T-cell (primary cell): ENCODE measurements at regions not wholly inside any gene's neighbourhood (a gene's known extent, or its start where the extent isn't known, plus 50 kb on each side); places are given as distances from the start of the nearest gene placed in this dataset.

Experiments used
- ATAC-seq, 4 experiments: fragments of 200-7000 bp in 3 of 4; fragments of 150-1000 bp in 1 of 4; cut with Tn5 transposase; replicated peaks in 1 of 4; 1 replicate in 3 of 4; 2 replicates in 1 of 4; pipeline ENCODE4 v1.10.0; 2021; ENCODE audit warnings: moderate library complexity in 3 of 4, mild to moderate bottlenecking in 2 of 4, moderate number of reproducible peaks in 1 of 4
- CTCF ChIA-PET, 2 donors: fragments of 300-600 bp; sonication (Branson Sonifier 250); formaldehyde crosslinking; loops; one replicate each; lab custom pipeline; 2022; ENCODE audit warnings: antibody characterized with exemption in 2 of 2; lab: Charles Lee
- POLR2A ChIA-PET, 2 donors: fragments of 300-600 bp; sonication (Branson Sonifier 250); formaldehyde crosslinking; loops; one replicate each; lab custom pipeline; 2022; ENCODE audit warnings: antibody characterized with exemption in 2 of 2; lab: Charles Lee
- DNase-seq, 35 experiments: peaks; one replicate each; pipeline versions ENCODE4 v3.0.0 to v3.0.0-alpha.2; 2013 to 2023
- H3K27ac ChIP-seq: one replicate; pipeline ENCODE4 v1.5.1; 2013; ENCODE audit warnings: low read length
- H3K27me3 ChIP-seq, 2 experiments: replicated peaks in 1 of 2; 1 replicate in 1 of 2; 2 replicates in 1 of 2; pipeline versions ENCODE4 v1.6.1 to v1.7.0; 2013; ENCODE audit warnings: low read length in 1 of 2, mixed read lengths in 1 of 2; ENCODE audit not compliant: control insufficient read depth in 2 of 2, insufficient read depth in 2 of 2; ENCODE audit errors: extremely low read depth in 1 of 2
- H3K36me3 ChIP-seq, 2 donors: 1 replicate in 1 of 2; 2 replicates in 1 of 2; pipeline versions ENCODE4 v1.6.1 to v1.7.0; 2013; ENCODE audit warnings: low read length in 1 of 2; ENCODE audit not compliant: control insufficient read depth in 2 of 2, insufficient read depth in 1 of 2; ENCODE audit errors: extremely low read depth in 1 of 2
- H3K4me1 ChIP-seq, 2 experiments: 1 replicate in 1 of 2; 2 replicates in 1 of 2; pipeline versions ENCODE4 v1.6.1 to v1.7.0; 2013; ENCODE audit warnings: low read length in 2 of 2, mixed read lengths in 1 of 2; ENCODE audit not compliant: insufficient read depth in 2 of 2, control insufficient read depth in 1 of 2; ENCODE audit errors: extremely low read depth in 1 of 2
- H3K4me3 ChIP-seq, 2 donors: 1 replicate in 1 of 2; 2 replicates in 1 of 2; pipeline versions ENCODE4 v1.5.1 to v1.7.0; 2013; ENCODE audit warnings: mild to moderate bottlenecking in 2 of 2, low read length in 1 of 2, moderate library complexity in 1 of 2; ENCODE audit not compliant: control insufficient read depth in 1 of 2; ENCODE audit errors: extremely low read depth in 1 of 2
- H3K9me3 ChIP-seq: 2 replicates; pipeline ENCODE4 v1.7.0; 2013
- H3K27ac Mint-ChIP-seq, 2 donors: one replicate each; pipeline ENCODE4 v1.8.0; 2020 to 2021; ENCODE audit warnings: mild to moderate bottlenecking in 2 of 2, mixed read lengths in 2 of 2
- H3K27me3 Mint-ChIP-seq, 2 donors: one replicate each; pipeline ENCODE4 v1.8.0; 2021 to 2022; ENCODE audit warnings: mixed read lengths in 2 of 2
- H3K36me3 Mint-ChIP-seq: one replicate; pipeline ENCODE4 v1.8.0; 2021; ENCODE audit warnings: mixed read lengths
- H3K4me1 Mint-ChIP-seq, 3 donors: one replicate each; pipeline ENCODE4 v1.8.0; 2020 to 2022; ENCODE audit warnings: mixed read lengths in 3 of 3, mild to moderate bottlenecking in 1 of 3
- H3K4me3 Mint-ChIP-seq, 3 donors: one replicate each; pipeline ENCODE4 v1.8.0; 2020 to 2022; ENCODE audit warnings: mild to moderate bottlenecking in 3 of 3, mixed read lengths in 3 of 3, moderate library complexity in 3 of 3
- H3K9me3 Mint-ChIP-seq, 3 donors: one replicate each; pipeline ENCODE4 v1.8.0; 2020 to 2022; ENCODE audit warnings: mixed read lengths in 3 of 3
- whole genome bisulfite sequencing: methylation state at CpG from one replicate; pipeline ENCODE4 v1.1.5; 2013; ENCODE audit warnings: missing lambda C conversion rate; ENCODE audit not compliant: insufficient coverage; 5-methylcytosine and 5-hydroxymethylcytosine counted together

GRCh38 chr14:89085231-89085731, 260.8 kb downstream of the TTC8 start:
- Histone ChIP-seq H3K9me3 (no peaks in the 10 kb centered on the region), H3K27me3 (peaks cover 0 to 5% of the 10 kb centered on the region in 2 experiments), H3K27ac (no peak overlapping the region), H3K4me1 (no peaks in the 10 kb centered on the region), H3K4me3 (no peak overlapping the region), H3K36me3 (no peaks in the 10 kb centered on the region)
- no peak for ATAC-seq
- Mint-ChIP-seq H3K9me3 (peaks cover 0 to 4% (median 0%) of the 10 kb centered on the region in 3 donors), H3K4me3 (no peak overlapping the region), H3K36me3 (no peaks in the 10 kb centered on the region), H3K27me3 (peaks cover 0 to 4% of the 10 kb centered on the region in 2 donors), H3K27ac (no peak overlapping the region), H3K4me1 (no peaks in the 10 kb centered on the region)
- no peak for DNase-seq
- ChIA-PET POLR2A (no interaction called here), CTCF (no interaction called here)
- WGBS: 80% methylated on average over 5 of the region's 12 CpGs

DNA sequence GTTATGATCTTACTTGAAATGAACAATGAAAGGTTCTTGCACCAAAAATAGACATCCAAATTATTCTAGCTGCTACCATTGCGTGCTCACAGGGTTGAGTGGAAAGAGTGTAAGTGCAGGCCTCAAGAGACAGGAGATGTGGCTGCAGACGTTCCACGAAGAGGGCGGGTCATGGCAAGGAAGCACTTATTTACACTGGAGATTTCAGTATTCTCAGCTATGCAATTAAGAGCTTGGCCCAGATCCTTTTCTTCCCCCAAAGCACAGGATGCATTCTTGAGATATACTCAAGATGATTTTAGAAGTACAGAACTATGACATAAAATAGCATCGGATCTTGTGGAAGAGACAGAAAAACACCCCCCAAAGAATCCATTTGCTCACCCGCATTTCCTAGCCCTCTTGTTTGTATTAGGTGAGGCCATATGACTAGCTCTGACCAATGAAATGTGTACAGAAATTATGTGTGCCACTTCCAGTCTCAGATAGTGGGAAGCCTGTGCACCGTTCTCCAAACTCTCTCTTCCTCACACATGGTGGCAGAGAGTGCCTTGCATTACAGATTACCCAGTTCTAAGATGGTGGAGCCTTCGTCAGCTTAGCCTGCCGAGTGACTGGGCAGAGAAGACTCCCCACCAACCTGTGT, 261.4 kb downstream of the TTC8 start:
- Histone ChIP-seq H3K4me1 (no peaks in the 10 kb centered on the region), H3K27me3 (peaks cover 0 to 5% of the 10 kb centered on the region in 2 experiments), H3K9me3 (no peaks in the 10 kb centered on the region), H3K36me3 (no peaks in the 10 kb centered on the region), H3K27ac (no peak overlapping the region), H3K4me3 (no peak overlapping the region)
- ChIA-PET POLR2A (no interaction called here), CTCF (interaction anchor here in 1 of 2 donors (0.5 kb wide), 1 partner anchor 1660 kb away, joined by 4 read pairs; no protein-coding TSS in a partner anchor)
- DNase-seq (no peak), ATAC-seq (no peak)
- 83% methylated on average over 3 of the region's 9 CpGs for WGBS
- Mint-ChIP-seq H3K4me1 (no peaks in the 10 kb centered on the region), H3K36me3 (no peaks in the 10 kb centered on the region), H3K4me3 (no peak overlapping the region), H3K27ac (no peak overlapping the region), H3K27me3 (peaks cover 0 to 1% of the 10 kb centered on the region in 2 donors), H3K9me3 (peaks cover 0 to 4% (median 0%) of the 10 kb centered on the region in 3 donors)

- 88% methylated on average over 3 of the region's 3 CpGs for WGBS
Measured at GRCh38 chr14:89088530-89088929, 264.1 kb downstream of the TTC8 start.

GRCh38 chr14:89089330-89089729, 264.9 kb downstream of the TTC8 start:
- ChIA-PET CTCF (interaction anchor here in 1 of 2 donors (0.8 kb wide), 1 partner anchor 8 kb away, joined by 4 read pairs; no protein-coding TSS in a partner anchor), POLR2A (no interaction called here)
- H3K4me1 Mint-ChIP-seq: no peaks in the 10 kb centered on the region
- no peaks in the 10 kb centered on the region for H3K9me3 ChIP-seq
- H3K27ac Mint-ChIP-seq: no peak overlapping the region
- no peak overlapping the region for H3K4me3 ChIP-seq
- H3K36me3 Mint-ChIP-seq: no peaks in the 10 kb centered on the region
- peaks cover 0 to 5% of the 10 kb centered on the region in 2 experiments for H3K27me3 ChIP-seq
- no peak for ATAC-seq
- no peaks in the 10 kb centered on the region for H3K27me3 Mint-ChIP-seq
- no peaks in the 10 kb centered on the region for H3K4me1 ChIP-seq
- H3K4me3 Mint-ChIP-seq: no peak overlapping the region
- 43% methylated on average over 1 of the region's 1 CpG for WGBS
- H3K9me3 Mint-ChIP-seq: no peaks in the 10 kb centered on the region
- H3K36me3 ChIP-seq: no peaks in the 10 kb centered on the region
- DNase-seq: no peak
- H3K27ac ChIP-seq: no peak overlapping the region

More at GRCh38 chr14:89088530-89088929, 264.1 kb downstream of the TTC8 start:
- no peak for DNase-seq
- H3K36me3 ChIP-seq: no peaks in the 10 kb centered on the region
- H3K4me3 ChIP-seq: no peak overlapping the region
- H3K27ac Mint-ChIP-seq: no peak overlapping the region
- no peaks in the 10 kb centered on the region for H3K36me3 Mint-ChIP-seq
- H3K27me3 Mint-ChIP-seq: no peaks in the 10 kb centered on the region
- no peaks in the 10 kb centered on the region for H3K9me3 ChIP-seq
- H3K9me3 Mint-ChIP-seq: no peaks in the 10 kb centered on the region
- no peaks in the 10 kb centered on the region for H3K4me1 ChIP-seq
- no peak overlapping the region for H3K27ac ChIP-seq
- H3K27me3 ChIP-seq: no peaks in the 10 kb centered on the region
- no peaks in the 10 kb centered on the region for H3K4me1 Mint-ChIP-seq
- ATAC-seq: no peak
- POLR2A ChIA-PET: no interaction called here
- CTCF ChIA-PET: interaction anchor here in 1 of 2 donors (0.8 kb wide), 1 partner anchor 9 kb away, joined by 4 read pairs; no protein-coding TSS in a partner anchor
- no peak overlapping the region for H3K4me3 Mint-ChIP-seq

GRCh38 chr14:89091781-89092180, 267.3 kb downstream of the TTC8 start:
- no CpG with 5 or more reads among the region's 1 CpG for WGBS
- no peak overlapping the region for H3K4me3 ChIP-seq
- Mint-ChIP-seq H3K27ac (no peak overlapping the region), H3K4me3 (no peak overlapping the region), H3K9me3 (no peaks in the 10 kb centered on the region), H3K4me1 (no peaks in the 10 kb centered on the region), H3K36me3 (no peaks in the 10 kb centered on the region), H3K27me3 (peaks cover 3% of the 10 kb centered on the region in 2 donors)
- ATAC-seq (no peak), DNase-seq (no peak)
- H3K36me3 ChIP-seq: no peaks in the 10 kb centered on the region
- ChIA-PET CTCF (no interaction called here), POLR2A (no interaction called here)
- H3K9me3 ChIP-seq: no peaks in the 10 kb centered on the region
- peaks cover 0 to 7% of the 10 kb centered on the region in 2 experiments for H3K27me3 ChIP-seq
- H3K27ac ChIP-seq: no peak overlapping the region
- no peaks in the 10 kb centered on the region for H3K4me1 ChIP-seq

DNA sequence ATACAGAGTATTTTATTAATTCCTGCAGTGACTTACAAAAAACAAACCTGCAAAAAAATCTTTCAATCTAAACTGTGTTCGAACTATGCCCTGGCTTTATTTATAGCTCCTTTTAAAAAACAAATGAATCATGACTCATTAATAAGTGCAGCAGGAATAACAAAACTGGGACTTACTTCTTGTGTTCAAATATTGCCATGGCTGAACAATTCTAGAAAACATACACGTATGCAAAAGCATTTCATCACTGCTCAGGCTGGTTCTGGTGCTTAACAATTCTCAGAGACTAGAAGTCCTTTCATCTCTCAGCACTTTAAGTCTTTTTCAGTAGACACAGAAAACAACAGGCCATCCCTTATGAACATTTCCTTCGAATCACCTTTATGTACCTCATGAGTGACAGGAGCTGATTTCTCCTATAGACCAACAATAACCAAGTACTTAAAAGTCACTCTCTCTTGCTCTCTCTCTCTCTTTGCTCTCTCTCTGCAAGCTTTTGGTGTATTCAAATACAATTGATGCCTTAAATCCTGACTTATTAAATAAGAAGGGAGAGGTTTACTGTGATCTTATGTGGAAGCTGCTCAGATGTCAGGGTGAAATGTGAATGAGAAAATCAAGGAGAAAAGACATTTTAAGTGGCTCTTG, 268.8 kb downstream of the TTC8 start:
- ATAC-seq (no peak), DNase-seq (no peak)
- Mint-ChIP-seq H3K4me1 (no peaks in the 10 kb centered on the region), H3K36me3 (no peaks in the 10 kb centered on the region), H3K27ac (no peak overlapping the region), H3K9me3 (no peaks in the 10 kb centered on the region), H3K4me3 (no peak overlapping the region), H3K27me3 (peaks cover 3% of the 10 kb centered on the region in 2 donors)
- Histone ChIP-seq H3K27ac (no peak overlapping the region), H3K4me3 (no peak overlapping the region), H3K36me3 (no peaks in the 10 kb centered on the region), H3K4me1 (no peaks in the 10 kb centered on the region), H3K9me3 (no peaks in the 10 kb centered on the region), H3K27me3 (peaks cover 0 to 7% of the 10 kb centered on the region in 2 experiments)
- WGBS: 83% methylated on average over 2 of the region's 3 CpGs
- ChIA-PET POLR2A (no interaction called here), CTCF (interaction anchor here in 1 of 2 donors (0.5 kb wide), 1 partner anchor 579 kb away, joined by 3 read pairs; no protein-coding TSS in a partner anchor)
